Hepatocyte (in vitro differentiated cells): ENCODE measurements at regions not wholly inside any gene's neighbourhood (a gene's known extent, or its start where the extent isn't known, plus 50 kb on each side); places are given as distances from the start of the nearest gene placed in this dataset.

Source experiments
- DNase-seq: peaks from one replicate; pipeline ENCODE4 v3.0.0-alpha.2; 2016; ENCODE audit warnings: low spot score
- H2AFZ ChIP-seq: fragments of 200-600 bp; sonication (generic); 2 replicates; pipeline ENCODE4 v1.6.0; 2016; ENCODE audit warnings: antibody characterized with exemption, mild to moderate bottlenecking
- H3K27ac ChIP-seq: fragments of 200-600 bp; sonication (generic); 2 replicates; pipeline ENCODE4 v1.5.1; 2016; ENCODE audit warnings: mild to moderate bottlenecking
- H3K27me3 ChIP-seq: fragments of 200-600 bp; sonication (generic); 2 replicates; pipeline ENCODE4 v1.6.1; 2016
- H3K36me3 ChIP-seq: fragments of 200-600 bp; sonication (generic); replicated peaks from 2 replicates; pipeline ENCODE4 v1.5.1; 2016; ENCODE audit warnings: low read depth; ENCODE audit not compliant: insufficient read depth
- H3K4me1 ChIP-seq: fragments of 200-600 bp; sonication (generic); 2 replicates; pipeline ENCODE4 v1.5.1; 2016; ENCODE audit warnings: mild to moderate bottlenecking, moderate library complexity; ENCODE audit not compliant: insufficient read depth
- H3K4me2 ChIP-seq: fragments of 200-600 bp; sonication (generic); 2 replicates; pipeline ENCODE4 v1.6.0; 2016
- H3K4me3 ChIP-seq: fragments of 200-600 bp; sonication (generic); 2 replicates; pipeline ENCODE4 v1.5.1; 2016; ENCODE audit warnings: mild to moderate bottlenecking
- H3K79me2 ChIP-seq: fragments of 200-600 bp; sonication (generic); 2 replicates; pipeline ENCODE4 v1.6.0; 2017; ENCODE audit warnings: mild to moderate bottlenecking
- H3K9me2 ChIP-seq: fragments of 200-600 bp; sonication (generic); replicated peaks from 2 replicates; pipeline ENCODE4 v1.6.0; 2017; ENCODE audit warnings: mild to moderate bottlenecking; ENCODE audit not compliant: insufficient read depth
- H3K9me3 ChIP-seq: fragments of 200-600 bp; sonication (generic); 2 replicates; pipeline ENCODE4 v1.5.1; 2016; ENCODE audit warnings: low read depth, mild to moderate bottlenecking
- H4K20me1 ChIP-seq: fragments of 200-600 bp; sonication (generic); 2 replicates; pipeline ENCODE4 v1.6.0; 2016; ENCODE audit warnings: mild to moderate bottlenecking; ENCODE audit not compliant: insufficient read depth, poor library complexity, severe bottlenecking
- CTCF ChIP-seq: fragments of 200-600 bp; sonication (generic); IDR thresholded peaks from 2 replicates; pipeline ENCODE4 v1.5.1; 2016; ENCODE audit warnings: antibody characterized with exemption, mild to moderate bottlenecking; ENCODE audit not compliant: poor library complexity
- EZH2 ChIP-seq: fragments of 200-600 bp; sonication (generic); IDR thresholded peaks from 2 replicates; pipeline ENCODE4 v1.6.1; 2016; ENCODE audit warnings: antibody characterized with exemption, mild to moderate bottlenecking, borderline replicate concordance
- EZH2phosphoT487 ChIP-seq: fragments of 200-600 bp; sonication (generic); IDR thresholded peaks from one replicate; pipeline ENCODE4 v1.6.1; 2018; ENCODE audit warnings: antibody characterized with exemption, mild to moderate bottlenecking, low read depth, moderate library complexity; ENCODE audit not compliant: unreplicated experiment, severe bottlenecking
- WGBS: methylation state at CpG from one replicate; pipeline ENCODE4 v1.1.6; 2016; ENCODE audit warnings: low lambda C conversion rate; ENCODE audit errors: missing lambda C conversion rate; 5-methylcytosine and 5-hydroxymethylcytosine counted together

- no peak overlapping the region for H3K4me3 ChIP-seq
- no peaks in the 10 kb centered on the region for H3K36me3 ChIP-seq
- H3K27me3 ChIP-seq, result no peaks in the 10 kb centered on the region
- H3K9me3 ChIP-seq, result no peaks in the 10 kb centered on the region
- DNase-seq, result no peak
- no peak overlapping the region for H3K4me2 ChIP-seq
- 71% methylated on average over 2 of the region's 2 CpGs for WGBS
- H3K4me1 ChIP-seq, result no peaks in the 10 kb centered on the region
- no peaks in the 10 kb centered on the region for H3K9me2 ChIP-seq
- no peak overlapping the region for H3K27ac ChIP-seq
- TF ChIP-seq EZH2, result no peak
- no peak for TF ChIP-seq CTCF
- no peak for TF ChIP-seq EZH2phosphoT487
- no peaks in the 10 kb centered on the region for H4K20me1 ChIP-seq
- H3K79me2 ChIP-seq, result no peaks in the 10 kb centered on the region
- H2AFZ ChIP-seq, result no peak overlapping the region
Measured at GRCh38 chr14:100955201-100955600, 51.7 kb upstream of the RTL1 start.

GRCh38 chr14:100962494-100962893 is 59.0 kb upstream of the RTL1 start:
- WGBS, result 36% methylated on average over 1 of the region's 1 CpG
- no peaks in the 10 kb centered on the region for H3K9me3 ChIP-seq
- H3K4me2 ChIP-seq, result no peak overlapping the region
- no peak overlapping the region for H3K27ac ChIP-seq
- no peaks in the 10 kb centered on the region for H3K4me1 ChIP-seq
- DNase-seq, result no peak
- no peaks in the 10 kb centered on the region for H3K9me2 ChIP-seq
- no peaks in the 10 kb centered on the region for H4K20me1 ChIP-seq
- TF ChIP-seq EZH2 (no peak), EZH2phosphoT487 (no peak), CTCF (no peak)
- no peaks in the 10 kb centered on the region for H3K79me2 ChIP-seq
- no peaks in the 10 kb centered on the region for H3K36me3 ChIP-seq
- H3K27me3 ChIP-seq, result no peaks in the 10 kb centered on the region
- no peak overlapping the region for H3K4me3 ChIP-seq
- no peak overlapping the region for H2AFZ ChIP-seq

- Histone ChIP-seq H3K79me2 (no peaks in the 10 kb centered on the region), H3K4me3 (no peak overlapping the region), H3K27me3 (no peaks in the 10 kb centered on the region), H3K4me2 (no peak overlapping the region), H3K27ac (no peak overlapping the region), H3K9me3 (no peaks in the 10 kb centered on the region), H3K36me3 (no peaks in the 10 kb centered on the region), H2AFZ (no peak overlapping the region), H3K4me1 (no peaks in the 10 kb centered on the region), H3K9me2 (no peaks in the 10 kb centered on the region), H4K20me1 (no peaks in the 10 kb centered on the region)
- 81% methylated on average over 8 of the region's 8 CpGs for WGBS
- no peak for TF ChIP-seq CTCF
- no peak for TF ChIP-seq EZH2
- no peak for TF ChIP-seq EZH2phosphoT487
- no peak for DNase-seq
Measured at GRCh38 chr14:100965296-100965695, 61.8 kb upstream of the RTL1 start.

- Histone ChIP-seq H3K27me3 (no peaks in the 10 kb centered on the region), H3K9me3 (no peaks in the 10 kb centered on the region), H3K4me1 (no peaks in the 10 kb centered on the region), H3K36me3 (no peaks in the 10 kb centered on the region), H2AFZ (no peak overlapping the region), H3K27ac (no peak overlapping the region), H3K79me2 (no peaks in the 10 kb centered on the region), H3K4me2 (no peak overlapping the region), H3K4me3 (no peak overlapping the region), H3K9me2 (no peaks in the 10 kb centered on the region), H4K20me1 (no peaks in the 10 kb centered on the region)
- 76% methylated on average over 3 of the region's 3 CpGs for WGBS
- no peak for TF ChIP-seq EZH2phosphoT487
- no peak for TF ChIP-seq EZH2
- TF ChIP-seq CTCF, result no peak
- DNase-seq, result no peak
Measured at GRCh38 chr14:100967178-100967577, 63.7 kb upstream of the RTL1 start.
